Endodermal cell (in vitro differentiated cells): ENCODE measurements at regions not wholly inside any gene's neighbourhood (a gene's known extent, or its start where the extent isn't known, plus 50 kb on each side); places are given as distances from the start of the nearest gene placed in this dataset.

Experiments used
- DNase-seq: peaks from one replicate; pipeline ENCODE4 v3.0.0-alpha.2; 2017
- H3K27ac ChIP-seq: 2 replicates; pipeline ENCODE4 v1.5.1; 2013; ENCODE audit warnings: mild to moderate bottlenecking, low read depth, low read length, moderate library complexity
- H3K27me3 ChIP-seq: 2 replicates; pipeline ENCODE4 v1.6.1; 2013; ENCODE audit warnings: mild to moderate bottlenecking, low read length, moderate library complexity; ENCODE audit not compliant: insufficient read depth, control insufficient read depth, poor library complexity, severe bottlenecking
- H3K36me3 ChIP-seq: 2 replicates; pipeline ENCODE4 v1.7.0; 2013; ENCODE audit warnings: mild to moderate bottlenecking, low read length, moderate library complexity; ENCODE audit not compliant: control insufficient read depth, insufficient read depth
- H3K4me1 ChIP-seq: one replicate; pipeline ENCODE4 v1.7.0; 2013; ENCODE audit warnings: low read length; ENCODE audit not compliant: control insufficient read depth, insufficient read depth
- H3K4me3 ChIP-seq: 2 replicates; pipeline ENCODE4 v1.5.1; 2013; ENCODE audit warnings: mild to moderate bottlenecking, low read length, moderate library complexity
- H3K9ac ChIP-seq: 2 replicates; pipeline ENCODE4 v1.6.1; 2013; ENCODE audit warnings: mild to moderate bottlenecking, low read length, moderate library complexity; ENCODE audit not compliant: poor library complexity, severe bottlenecking; ENCODE audit errors: extremely low read depth
- H3K9me3 ChIP-seq: 2 replicates; pipeline ENCODE4 v1.6.1; 2013; ENCODE audit warnings: mild to moderate bottlenecking, low read length, moderate library complexity; ENCODE audit not compliant: control insufficient read depth
- H3K27ac Mint-ChIP-seq: 2 replicates; pipeline ENCODE4 v1.8.0; 2020; ENCODE audit warnings: mixed read lengths
- H3K27me3 Mint-ChIP-seq: 2 replicates; pipeline ENCODE4 v1.8.0; 2021; ENCODE audit warnings: mild to moderate bottlenecking, mixed read lengths; ENCODE audit not compliant: insufficient read depth
- H3K36me3 Mint-ChIP-seq: 2 replicates; pipeline ENCODE4 v1.8.0; 2020; ENCODE audit warnings: low read depth, mixed read lengths
- H3K4me1 Mint-ChIP-seq: 2 replicates; pipeline ENCODE4 v1.8.0; 2020; ENCODE audit warnings: mixed read lengths
- H3K4me3 Mint-ChIP-seq: 2 replicates; pipeline ENCODE4 v1.8.0; 2020; ENCODE audit warnings: mild to moderate bottlenecking, moderate library complexity, mixed read lengths
- H3K9me3 Mint-ChIP-seq: 2 replicates; pipeline ENCODE4 v1.8.0; 2020; ENCODE audit warnings: mild to moderate bottlenecking, mixed read lengths
- WGBS, 2 experiments: methylation state at CpG; one replicate each; pipeline versions ENCODE4 v1.1.5 to v1.1.7; 2013; ENCODE audit warnings: missing lambda C conversion rate in 2 of 2, mixed read lengths in 1 of 2; ENCODE audit not compliant: insufficient coverage in 1 of 2, insufficient read length in 1 of 2; 5-methylcytosine and 5-hydroxymethylcytosine counted together
- TF ChIP-seq, protein P1 (sequence below): fragments of 200-600 bp; sonication (generic); conservative IDR thresholded peaks from 2 replicates; pipeline ENCODE4 v1.5.0; 2021; ENCODE audit warnings: antibody characterized with exemption, mild to moderate bottlenecking

DNA sequence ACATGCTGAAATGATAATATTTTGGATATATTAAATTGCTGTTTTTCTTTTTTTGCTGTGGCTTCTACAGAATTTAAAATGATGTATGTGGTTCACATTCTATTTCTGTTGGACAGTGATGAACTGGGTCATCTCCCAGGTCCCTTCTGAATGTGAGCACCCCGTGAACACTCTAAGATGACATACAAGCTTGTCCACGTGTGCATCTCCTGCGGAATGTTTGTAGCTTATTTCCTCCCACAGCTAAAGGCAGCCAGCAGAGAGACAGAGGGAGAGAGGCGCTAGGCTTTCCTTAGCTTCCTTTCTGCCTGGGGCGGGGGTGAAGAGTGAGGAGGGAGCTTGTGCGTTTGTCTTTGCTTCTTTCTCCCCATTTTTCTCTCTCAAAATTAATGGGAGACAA lies 219.1 kb downstream of the EMX2 start:
- peaks cover 36% of the 10 kb centered on the region for H3K27me3 Mint-ChIP-seq
- TF ChIP-seq, protein P1, sequence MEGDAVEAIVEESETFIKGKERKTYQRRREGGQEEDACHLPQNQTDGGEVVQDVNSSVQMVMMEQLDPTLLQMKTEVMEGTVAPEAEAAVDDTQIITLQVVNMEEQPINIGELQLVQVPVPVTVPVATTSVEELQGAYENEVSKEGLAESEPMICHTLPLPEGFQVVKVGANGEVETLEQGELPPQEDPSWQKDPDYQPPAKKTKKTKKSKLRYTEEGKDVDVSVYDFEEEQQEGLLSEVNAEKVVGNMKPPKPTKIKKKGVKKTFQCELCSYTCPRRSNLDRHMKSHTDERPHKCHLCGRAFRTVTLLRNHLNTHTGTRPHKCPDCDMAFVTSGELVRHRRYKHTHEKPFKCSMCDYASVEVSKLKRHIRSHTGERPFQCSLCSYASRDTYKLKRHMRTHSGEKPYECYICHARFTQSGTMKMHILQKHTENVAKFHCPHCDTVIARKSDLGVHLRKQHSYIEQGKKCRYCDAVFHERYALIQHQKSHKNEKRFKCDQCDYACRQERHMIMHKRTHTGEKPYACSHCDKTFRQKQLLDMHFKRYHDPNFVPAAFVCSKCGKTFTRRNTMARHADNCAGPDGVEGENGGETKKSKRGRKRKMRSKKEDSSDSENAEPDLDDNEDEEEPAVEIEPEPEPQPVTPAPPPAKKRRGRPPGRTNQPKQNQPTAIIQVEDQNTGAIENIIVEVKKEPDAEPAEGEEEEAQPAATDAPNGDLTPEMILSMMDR, result no peak
- H3K4me3 ChIP-seq, result no peak overlapping the region
- no peak overlapping the region for H3K27ac ChIP-seq
- no peaks in the 10 kb centered on the region for H3K4me1 ChIP-seq
- no peak overlapping the region for H3K9ac ChIP-seq
- H3K36me3 Mint-ChIP-seq, result no peaks in the 10 kb centered on the region
- peaks cover 3% of the 10 kb centered on the region for H3K27me3 ChIP-seq
- no peak overlapping the region for H3K27ac Mint-ChIP-seq
- no peaks in the 10 kb centered on the region for H3K9me3 Mint-ChIP-seq
- peak; percentile 34 for DNase-seq
- H3K36me3 ChIP-seq, result no peaks in the 10 kb centered on the region
- WGBS, 2 experiments, result 82 to 86% methylated on average over 4 to 6 of the region's 6 CpGs
- H3K4me3 Mint-ChIP-seq, result no peak overlapping the region
- H3K4me1 Mint-ChIP-seq, result no peaks in the 10 kb centered on the region
- no peaks in the 10 kb centered on the region for H3K9me3 ChIP-seq

DNA sequence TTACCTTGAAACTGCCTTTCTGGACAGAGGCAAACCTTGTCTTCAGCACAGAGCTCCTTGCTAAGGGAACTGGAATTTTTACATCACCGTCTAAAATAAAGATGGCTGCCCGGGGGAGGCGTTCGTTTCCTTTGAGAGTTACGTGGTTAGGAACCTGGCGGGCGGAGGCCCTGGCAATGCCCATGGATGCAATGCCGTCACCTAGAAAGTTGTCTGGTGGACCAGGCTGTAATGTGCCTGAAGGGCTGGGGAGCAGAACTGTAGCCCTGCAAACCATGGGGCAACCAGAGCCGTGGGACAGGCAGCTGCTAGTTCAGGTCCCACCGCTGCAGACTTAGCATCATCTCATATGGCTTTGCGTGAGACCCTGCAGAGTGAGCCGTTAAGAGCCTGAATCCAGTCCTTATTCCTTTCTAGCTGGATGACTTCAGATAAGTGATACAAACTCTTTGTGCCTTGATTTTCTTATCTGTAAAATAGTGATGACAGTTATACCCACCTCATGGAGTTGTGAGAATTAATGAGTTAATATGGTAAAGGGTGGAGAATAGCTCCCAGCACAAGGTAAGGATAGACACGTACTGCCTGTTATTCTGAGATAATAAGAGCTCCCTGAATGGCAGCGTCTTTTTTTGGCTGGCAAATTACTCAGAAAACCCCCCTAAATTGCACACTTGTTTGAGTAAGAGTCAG lies 219.7 kb downstream of the EMX2 start:
- no peaks in the 10 kb centered on the region for H3K4me1 Mint-ChIP-seq
- Histone ChIP-seq H3K9me3 (no peaks in the 10 kb centered on the region), H3K27ac (no peak overlapping the region), H3K4me3 (no peak overlapping the region), H3K9ac (no peak overlapping the region), H3K36me3 (no peaks in the 10 kb centered on the region), H3K4me1 (no peaks in the 10 kb centered on the region), H3K27me3 (peaks cover 3% of the 10 kb centered on the region)
- no peak for DNase-seq
- TF ChIP-seq, protein P1, result no peak
- WGBS, 2 experiments, result 91 to 95% methylated on average over 11 to 14 of the region's 14 CpGs
- H3K27me3 Mint-ChIP-seq, result peaks cover 33% of the 10 kb centered on the region
- H3K36me3 Mint-ChIP-seq, result no peaks in the 10 kb centered on the region
- H3K4me3 Mint-ChIP-seq, result no peak overlapping the region
- no peaks in the 10 kb centered on the region for H3K9me3 Mint-ChIP-seq
- no peak overlapping the region for H3K27ac Mint-ChIP-seq

GRCh38 chr10:117762819-117763172 lies 220.2 kb downstream of the EMX2 start:
- DNase-seq, result peak; percentile 33
- 84 to 88% methylated on average over 4 to 9 of the region's 9 CpGs for WGBS, 2 experiments
- H3K27me3 ChIP-seq, result peaks cover 3% of the 10 kb centered on the region
- Mint-ChIP-seq H3K4me1 (no peaks in the 10 kb centered on the region), H3K27ac (no peak overlapping the region), H3K9me3 (no peaks in the 10 kb centered on the region), H3K36me3 (no peaks in the 10 kb centered on the region), H3K4me3 (no peak overlapping the region), H3K27me3 (peaks cover 30% of the 10 kb centered on the region)
- H3K4me1 ChIP-seq, result no peaks in the 10 kb centered on the region
- TF ChIP-seq, protein P1, result no peak
- no peak overlapping the region for H3K4me3 ChIP-seq
- no peaks in the 10 kb centered on the region for H3K36me3 ChIP-seq
- H3K9ac ChIP-seq, result no peak overlapping the region
- no peak overlapping the region for H3K27ac ChIP-seq
- no peaks in the 10 kb centered on the region for H3K9me3 ChIP-seq
